Suprapubic skin (tissue), 4 donors: ENCODE measurements at regions not wholly inside any gene's neighbourhood (a gene's known extent, or its start where the extent isn't known, plus 50 kb on each side); places are given as distances from the start of the nearest gene placed in this dataset.

Experiments
- DNase-seq, 2 donors: peaks; one replicate each; pipeline ENCODE4 v3.0.0-alpha.2; 2019; ENCODE audit warnings: low spot score in 2 of 2
- H3K27ac ChIP-seq: fragments of 200-600 bp; sonication (generic); one replicate; pipeline ENCODE4 v1.5.1; 2019
- H3K27me3 ChIP-seq: fragments of 200-600 bp; sonication (generic); one replicate; pipeline ENCODE4 v1.5.1; 2019
- H3K36me3 ChIP-seq: fragments of 200-600 bp; sonication (generic); one replicate; pipeline ENCODE4 v1.5.1; 2019
- H3K4me1 ChIP-seq: fragments of 200-600 bp; sonication (generic); one replicate; pipeline ENCODE4 v1.5.1; 2019
- H3K4me3 ChIP-seq: fragments of 200-600 bp; sonication (generic); one replicate; pipeline ENCODE4 v1.5.1; 2019; ENCODE audit warnings: mild to moderate bottlenecking
- H3K9me3 ChIP-seq: fragments of 200-600 bp; sonication (generic); one replicate; pipeline ENCODE4 v1.5.1; 2019
- EP300 ChIP-seq: sonication (generic); formaldehyde crosslinking; IDR thresholded peaks from one replicate; pipeline ENCODE4 v1.6.1; 2017; ENCODE audit warnings: antibody characterized with exemption
- POLR2A ChIP-seq, 2 donors: fragments of 450-650 bp; IDR thresholded peaks; one replicate each; pipeline ENCODE4 v1.6.1; 2017; ENCODE audit warnings: antibody characterized with exemption in 2 of 2, mild to moderate bottlenecking in 2 of 2, moderate library complexity in 2 of 2
- POLR2AphosphoS5 ChIP-seq, 3 donors: sonication (generic); formaldehyde crosslinking; IDR thresholded peaks; one replicate each; pipeline ENCODE4 v1.6.1; 2017; ENCODE audit warnings: antibody characterized with exemption in 3 of 3
- whole genome bisulfite sequencing: methylation state at CpG from one replicate; pipeline ENCODE4 v1.1.5; 2018; 5-methylcytosine and 5-hydroxymethylcytosine counted together
- TF ChIP-seq, protein P1 (sequence below), 2 donors: fragments of 200-600 bp in 1 of 2; fragments of 450-650 bp in 1 of 2; sonication (generic) in 1 of 2; IDR thresholded peaks; one replicate each; pipeline ENCODE4 v1.5.1; 2016 to 2019; ENCODE audit warnings: antibody characterized with exemption in 2 of 2, mild to moderate bottlenecking in 1 of 2, moderate library complexity in 1 of 2

DNA sequence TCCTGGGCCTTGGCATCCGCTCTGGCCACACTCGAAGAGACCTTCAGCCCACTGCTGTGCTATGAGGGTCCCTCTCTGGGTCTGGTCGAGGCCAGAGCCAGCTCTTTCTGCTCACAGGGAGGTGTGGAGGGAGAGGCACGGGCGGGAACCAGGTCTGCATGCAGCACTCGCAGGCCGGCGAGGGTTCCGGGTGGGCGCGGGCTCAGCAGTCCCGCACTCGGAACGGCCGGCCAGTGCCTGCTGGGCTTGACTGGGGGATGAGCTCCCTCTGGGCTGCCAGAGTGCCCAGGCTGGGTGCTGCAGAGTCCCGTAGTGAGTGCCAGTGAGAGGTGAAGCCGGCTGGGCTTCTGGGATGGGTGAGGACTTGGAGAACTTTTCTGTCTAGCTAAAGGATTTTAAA is 882.7 kb downstream of the XPNPEP1 start:
- TF ChIP-seq POLR2A (IDR thresholded peaks at IDR 0.05) = no peak
- no peak for TF ChIP-seq POLR2AphosphoS5 (IDR thresholded peaks at IDR 0.05)
- TF ChIP-seq EP300 = no peak
- TF ChIP-seq, protein P1, sequence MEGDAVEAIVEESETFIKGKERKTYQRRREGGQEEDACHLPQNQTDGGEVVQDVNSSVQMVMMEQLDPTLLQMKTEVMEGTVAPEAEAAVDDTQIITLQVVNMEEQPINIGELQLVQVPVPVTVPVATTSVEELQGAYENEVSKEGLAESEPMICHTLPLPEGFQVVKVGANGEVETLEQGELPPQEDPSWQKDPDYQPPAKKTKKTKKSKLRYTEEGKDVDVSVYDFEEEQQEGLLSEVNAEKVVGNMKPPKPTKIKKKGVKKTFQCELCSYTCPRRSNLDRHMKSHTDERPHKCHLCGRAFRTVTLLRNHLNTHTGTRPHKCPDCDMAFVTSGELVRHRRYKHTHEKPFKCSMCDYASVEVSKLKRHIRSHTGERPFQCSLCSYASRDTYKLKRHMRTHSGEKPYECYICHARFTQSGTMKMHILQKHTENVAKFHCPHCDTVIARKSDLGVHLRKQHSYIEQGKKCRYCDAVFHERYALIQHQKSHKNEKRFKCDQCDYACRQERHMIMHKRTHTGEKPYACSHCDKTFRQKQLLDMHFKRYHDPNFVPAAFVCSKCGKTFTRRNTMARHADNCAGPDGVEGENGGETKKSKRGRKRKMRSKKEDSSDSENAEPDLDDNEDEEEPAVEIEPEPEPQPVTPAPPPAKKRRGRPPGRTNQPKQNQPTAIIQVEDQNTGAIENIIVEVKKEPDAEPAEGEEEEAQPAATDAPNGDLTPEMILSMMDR (IDR thresholded peaks at IDR 0.05) = no peak
- no peak for DNase-seq
- H3K9me3 ChIP-seq = peaks cover 4% of the 10 kb centered on the region
- 100% methylated on average over 2 of the region's 17 CpGs for WGBS
- H3K4me3 ChIP-seq = no peak overlapping the region
- no peaks in the 10 kb centered on the region for H3K27me3 ChIP-seq
- no peak overlapping the region for H3K27ac ChIP-seq
- no peaks in the 10 kb centered on the region for H3K4me1 ChIP-seq
- no peaks in the 10 kb centered on the region for H3K36me3 ChIP-seq

DNA sequence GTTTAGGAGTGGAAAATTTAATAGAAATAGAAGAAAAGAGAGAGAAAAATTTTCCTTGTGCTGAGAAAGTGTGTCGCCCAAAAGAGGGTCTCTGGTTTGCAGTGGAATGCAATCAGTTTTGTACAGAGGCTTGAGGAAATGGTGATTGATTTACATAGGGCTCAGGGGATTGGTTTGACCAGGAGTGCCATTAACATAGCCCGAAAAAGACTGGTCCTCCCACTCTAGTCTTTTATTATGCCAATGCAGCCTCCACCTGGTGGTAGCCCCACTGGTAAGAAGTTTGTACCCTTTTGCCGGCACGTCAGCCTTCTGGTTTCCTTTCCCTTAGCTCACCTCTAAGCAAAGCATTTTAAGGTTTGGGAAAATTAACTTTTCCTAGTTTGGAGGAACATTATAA is 885.3 kb downstream of the XPNPEP1 start:
- DNase-seq = no peak
- Histone ChIP-seq H3K27me3 (no peaks in the 10 kb centered on the region), H3K4me1 (no peaks in the 10 kb centered on the region), H3K4me3 (no peak overlapping the region), H3K36me3 (no peaks in the 10 kb centered on the region), H3K9me3 (peaks cover 4% of the 10 kb centered on the region), H3K27ac (no peak overlapping the region)
- 83% methylated on average over 4 of the region's 4 CpGs for WGBS
- no peak for TF ChIP-seq POLR2AphosphoS5 (IDR thresholded peaks at IDR 0.05)

- TF ChIP-seq POLR2A (IDR thresholded peaks at IDR 0.05) (no peak), EP300 (no peak), POLR2AphosphoS5 (IDR thresholded peaks at IDR 0.05) (no peak)
- TF ChIP-seq, protein P1 (IDR thresholded peaks at IDR 0.05) = no peak
- H3K9me3 ChIP-seq = no peaks in the 10 kb centered on the region
- H3K4me1 ChIP-seq = no peaks in the 10 kb centered on the region
- H3K36me3 ChIP-seq = no peaks in the 10 kb centered on the region
- 26% methylated on average over 4 of the region's 4 CpGs for WGBS
- no peak overlapping the region for H3K4me3 ChIP-seq
- H3K27ac ChIP-seq = no peak overlapping the region
- no peak for DNase-seq
- H3K27me3 ChIP-seq = no peaks in the 10 kb centered on the region
Measured at GRCh38 chr10:109030581-109031210, 892.6 kb downstream of the XPNPEP1 start.

GRCh38 chr10:109029870-109030269 is 893.4 kb downstream of the XPNPEP1 start:
- DNase-seq = no peak
- WGBS = 63% methylated on average over 4 of the region's 4 CpGs
- Histone ChIP-seq H3K27me3 (no peaks in the 10 kb centered on the region), H3K27ac (no peak overlapping the region), H3K9me3 (no peaks in the 10 kb centered on the region), H3K4me3 (no peak overlapping the region), H3K36me3 (no peaks in the 10 kb centered on the region), H3K4me1 (no peaks in the 10 kb centered on the region)
- TF ChIP-seq, protein P1 (IDR thresholded peaks at IDR 0.05) = no peak
- TF ChIP-seq POLR2AphosphoS5 (IDR thresholded peaks at IDR 0.05) (no peak), EP300 (no peak), POLR2A (IDR thresholded peaks at IDR 0.05) (no peak)

DNA sequence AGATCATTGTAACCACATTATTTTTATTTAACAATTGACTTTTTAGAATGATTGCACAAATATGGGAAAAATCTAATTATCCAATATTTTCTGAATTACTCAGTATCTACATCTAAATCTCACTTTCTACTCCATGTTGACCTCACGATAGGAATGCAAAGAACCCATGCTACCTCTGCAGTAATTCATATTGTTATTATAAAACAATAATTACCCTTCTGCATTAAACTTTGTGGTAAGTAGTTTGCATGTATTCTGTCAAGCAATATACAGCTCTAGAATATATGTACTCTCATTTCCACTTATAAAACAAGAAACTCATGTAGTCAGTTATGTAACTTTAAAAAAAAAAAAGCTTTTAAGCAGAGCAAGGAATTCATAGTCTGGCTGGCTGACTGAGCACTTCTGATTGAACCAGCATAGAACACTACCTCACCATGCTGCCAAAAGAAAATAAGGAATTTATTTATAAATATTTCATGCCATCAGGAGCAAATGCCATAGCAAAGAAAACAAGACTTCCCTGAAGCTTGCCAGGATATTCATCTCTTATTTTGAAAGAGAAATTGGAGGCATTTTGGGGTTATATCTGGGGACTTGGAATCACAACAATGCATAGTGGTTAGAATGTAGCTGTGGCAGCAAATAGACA is 895.7 kb downstream of the XPNPEP1 start:
- Histone ChIP-seq H3K27me3 (no peaks in the 10 kb centered on the region), H3K4me3 (no peak overlapping the region), H3K4me1 (no peaks in the 10 kb centered on the region), H3K27ac (no peak overlapping the region), H3K36me3 (no peaks in the 10 kb centered on the region), H3K9me3 (no peaks in the 10 kb centered on the region)
- WGBS = 75% methylated on average over 1 of the region's 1 CpG
- TF ChIP-seq POLR2AphosphoS5 (IDR thresholded peaks at IDR 0.05) = no peak
- no peak for TF ChIP-seq POLR2A (IDR thresholded peaks at IDR 0.05)
- TF ChIP-seq, protein P1 (IDR thresholded peaks at IDR 0.05) = no peak
- TF ChIP-seq EP300 = no peak
- no peak for DNase-seq
